GM18498 (cell line): ENCODE measurements at regions not wholly inside any gene's neighbourhood (a gene's known extent, or its start where the extent isn't known, plus 50 kb on each side); places are given as distances from the start of the nearest gene placed in this dataset.

Experiments
- ATAC-seq: cut with Tn5 transposase; IDR thresholded peaks from one replicate; pipeline ENCODE4 v1.9.1; 2021; ENCODE audit warnings: mild to moderate bottlenecking, moderate library complexity; ENCODE audit not compliant: unreplicated experiment

GRCh38 chr2:122999258-122999657 is 1025.8 kb upstream of the CNTNAP5 start:
- no peak for ATAC-seq

DNA sequence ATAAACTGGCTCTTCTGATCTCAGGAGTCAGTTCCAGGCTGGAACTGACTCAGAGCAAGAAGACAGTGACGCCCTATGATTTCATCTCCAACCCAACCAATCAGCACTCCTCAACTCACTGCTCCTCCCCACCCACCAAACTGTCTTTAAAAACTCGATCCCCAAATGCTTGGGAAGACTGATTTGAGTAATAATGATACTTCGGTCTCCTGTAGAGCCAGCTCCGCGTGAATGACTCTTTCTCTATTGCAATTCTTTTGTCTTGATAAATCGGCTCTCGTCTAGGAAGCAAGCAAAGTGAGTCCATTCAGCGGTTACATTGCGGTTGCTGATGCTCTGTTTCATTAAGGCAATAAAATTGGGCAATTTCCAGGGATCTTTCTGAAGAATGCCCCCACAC is 1025.3 kb upstream of the CNTNAP5 start:
- no peak for ATAC-seq

DNA sequence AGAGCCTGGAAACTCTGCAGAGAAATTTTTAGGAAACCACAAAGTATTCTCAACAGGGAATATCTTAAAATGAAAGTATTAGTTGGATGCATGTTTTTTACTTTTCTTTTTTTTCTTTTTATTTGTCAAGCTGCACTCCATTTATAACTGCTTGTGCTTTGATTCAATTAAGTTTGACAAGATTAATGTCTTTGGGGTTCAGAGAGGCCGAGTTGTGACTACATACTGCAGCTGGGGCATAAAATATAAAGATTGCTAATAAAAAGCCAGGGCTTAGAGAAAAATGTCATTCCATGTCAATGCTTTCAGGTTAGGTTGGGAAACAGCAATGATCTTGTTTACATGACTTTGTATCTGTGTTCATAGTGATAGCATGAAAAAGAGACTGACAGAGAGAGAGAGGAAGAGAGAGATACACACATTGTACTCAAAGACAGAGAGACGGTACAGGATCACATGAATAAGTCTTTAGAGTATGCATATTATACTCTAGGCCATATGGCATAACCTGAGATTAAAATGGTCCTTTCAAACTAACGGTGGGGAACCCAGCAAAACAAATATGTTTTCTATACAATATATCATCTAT is 1022.3 kb upstream of the CNTNAP5 start:
- no peak for ATAC-seq

DNA sequence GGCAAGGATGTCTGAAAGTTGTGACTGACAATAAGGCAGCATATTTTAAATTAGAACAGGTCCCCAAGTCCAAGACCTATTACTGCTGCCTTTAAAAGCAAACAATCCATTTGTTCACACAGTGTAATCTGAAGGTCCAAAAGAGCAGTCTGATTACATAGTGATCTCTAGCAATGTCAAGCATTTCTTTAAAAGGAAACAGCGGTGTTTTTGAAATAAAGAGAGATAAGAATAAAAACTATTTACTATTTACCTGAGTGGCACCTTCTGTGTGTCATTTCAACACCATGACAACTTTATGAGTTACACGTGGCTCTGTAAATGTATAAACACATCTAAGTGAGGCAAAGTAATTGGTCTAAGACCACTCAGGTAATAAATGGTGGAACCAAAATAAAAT is 1009.9 kb upstream of the CNTNAP5 start:
- no peak for ATAC-seq

- ATAC-seq: no peak
Measured at GRCh38 chr2:123035541-123035940, 989.5 kb upstream of the CNTNAP5 start.

GRCh38 chr2:123036300-123036699 is 988.8 kb upstream of the CNTNAP5 start:
- no peak for ATAC-seq

DNA sequence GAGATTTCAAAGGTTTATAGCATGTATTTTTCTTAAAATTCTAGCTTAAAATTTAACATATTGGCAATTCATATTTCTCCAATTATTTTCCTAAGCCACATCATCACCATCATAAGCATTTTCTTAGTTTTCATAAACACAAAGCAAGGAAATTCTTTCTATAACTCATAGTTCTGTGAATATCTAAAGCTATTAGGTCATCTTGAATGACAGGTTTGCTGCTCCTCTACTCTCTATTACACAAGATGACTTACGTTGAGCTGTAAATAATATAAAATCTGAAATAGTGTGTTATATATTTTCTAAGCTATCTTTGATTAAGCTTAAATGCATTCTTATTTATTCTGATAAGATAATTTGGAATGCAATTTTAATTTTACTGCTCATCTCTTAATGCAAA is 984.6 kb upstream of the CNTNAP5 start:
- ATAC-seq: no peak

- ATAC-seq: no peak
Measured at GRCh38 chr2:123043458-123043857, 981.6 kb upstream of the CNTNAP5 start.

DNA sequence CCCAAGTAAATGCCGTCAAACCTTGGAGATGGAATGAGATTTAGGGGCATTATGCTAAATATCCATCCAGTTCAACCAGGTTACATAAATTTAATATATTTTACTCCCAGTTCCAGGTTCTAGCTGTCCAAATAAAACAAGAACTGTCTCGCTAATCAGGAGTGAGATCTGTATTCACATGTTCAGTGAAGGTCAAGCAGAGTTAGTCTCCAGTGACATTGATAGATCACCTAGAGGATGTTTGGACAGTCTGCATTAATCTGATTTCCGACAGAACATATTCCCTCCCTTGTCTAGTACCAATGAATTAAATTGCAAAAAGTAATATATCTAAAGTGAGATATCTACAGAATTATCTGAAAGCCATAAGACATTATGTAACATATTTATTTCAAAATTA is 979.4 kb upstream of the CNTNAP5 start:
- no peak for ATAC-seq

- ATAC-seq: no peak
Measured at GRCh38 chr2:123047186-123047585, 977.9 kb upstream of the CNTNAP5 start.

- ATAC-seq: no peak
Measured at GRCh38 chr2:123051136-123051535, 974.0 kb upstream of the CNTNAP5 start.

- no peak for ATAC-seq
Measured at GRCh38 chr2:123061534-123061933, 963.6 kb upstream of the CNTNAP5 start.

DNA sequence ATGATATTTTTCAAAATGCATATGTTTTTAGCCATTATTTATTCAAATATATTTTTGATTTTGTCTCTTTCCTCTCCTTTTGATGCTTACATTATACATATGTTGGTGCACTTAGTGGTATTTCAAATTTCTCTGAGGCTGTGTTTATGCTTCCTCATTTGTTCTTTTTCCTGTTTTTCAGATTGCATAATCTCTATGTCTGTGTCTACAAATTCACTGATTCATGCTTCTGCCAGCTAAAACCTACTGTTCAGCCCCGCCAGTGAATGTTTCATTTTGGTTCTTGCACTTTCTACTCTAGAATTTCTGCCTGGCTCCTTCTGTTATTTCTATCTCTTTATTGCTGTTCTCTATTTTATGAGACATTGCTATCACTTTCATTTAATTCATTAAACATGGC is 951.7 kb upstream of the CNTNAP5 start:
- ATAC-seq: no peak

DNA sequence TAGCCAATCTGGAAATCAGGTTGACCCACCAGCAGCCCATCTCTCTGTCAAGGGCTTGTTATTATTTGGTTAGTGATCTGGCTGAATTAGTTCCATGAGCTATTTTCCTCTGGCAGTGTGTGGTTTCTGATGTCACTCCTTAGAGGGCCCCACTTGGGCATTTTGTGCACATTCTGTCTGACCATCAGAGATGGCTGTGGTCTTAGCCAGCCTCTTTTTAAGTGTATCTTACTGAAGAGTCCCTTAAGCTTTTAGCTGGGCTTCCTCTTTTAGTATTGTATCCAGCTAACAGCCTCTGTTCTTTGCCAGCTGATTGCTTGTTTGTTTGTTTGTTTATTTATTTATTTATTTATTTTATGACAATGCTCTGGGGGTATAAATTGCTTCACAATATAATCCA is 951.1 kb upstream of the CNTNAP5 start:
- ATAC-seq: no peak

GRCh38 chr2:123077101-123077500 is 948.0 kb upstream of the CNTNAP5 start:
- no peak for ATAC-seq

DNA sequence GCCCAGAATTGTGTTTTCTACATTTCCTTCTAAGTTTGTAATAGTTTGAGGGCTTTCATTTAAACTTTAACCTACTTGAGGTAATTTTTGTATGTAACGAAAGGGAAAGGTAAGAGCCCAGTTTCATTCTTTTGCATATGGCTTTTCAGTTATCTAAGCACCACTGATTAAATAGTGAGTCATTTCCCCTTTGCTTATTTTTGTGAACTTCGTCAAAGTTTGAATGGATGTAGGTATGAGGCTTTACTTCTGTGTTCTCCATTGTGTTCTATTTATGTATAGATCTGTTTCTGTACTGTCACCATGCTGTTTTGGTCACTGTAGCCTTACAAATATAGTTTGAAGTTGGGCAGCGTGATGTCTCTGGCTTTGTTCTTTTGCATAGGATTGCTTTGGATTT is 944.8 kb upstream of the CNTNAP5 start:
- ATAC-seq: no peak

- no peak for ATAC-seq
Measured at GRCh38 chr2:123085484-123085883, 939.6 kb upstream of the CNTNAP5 start.

DNA sequence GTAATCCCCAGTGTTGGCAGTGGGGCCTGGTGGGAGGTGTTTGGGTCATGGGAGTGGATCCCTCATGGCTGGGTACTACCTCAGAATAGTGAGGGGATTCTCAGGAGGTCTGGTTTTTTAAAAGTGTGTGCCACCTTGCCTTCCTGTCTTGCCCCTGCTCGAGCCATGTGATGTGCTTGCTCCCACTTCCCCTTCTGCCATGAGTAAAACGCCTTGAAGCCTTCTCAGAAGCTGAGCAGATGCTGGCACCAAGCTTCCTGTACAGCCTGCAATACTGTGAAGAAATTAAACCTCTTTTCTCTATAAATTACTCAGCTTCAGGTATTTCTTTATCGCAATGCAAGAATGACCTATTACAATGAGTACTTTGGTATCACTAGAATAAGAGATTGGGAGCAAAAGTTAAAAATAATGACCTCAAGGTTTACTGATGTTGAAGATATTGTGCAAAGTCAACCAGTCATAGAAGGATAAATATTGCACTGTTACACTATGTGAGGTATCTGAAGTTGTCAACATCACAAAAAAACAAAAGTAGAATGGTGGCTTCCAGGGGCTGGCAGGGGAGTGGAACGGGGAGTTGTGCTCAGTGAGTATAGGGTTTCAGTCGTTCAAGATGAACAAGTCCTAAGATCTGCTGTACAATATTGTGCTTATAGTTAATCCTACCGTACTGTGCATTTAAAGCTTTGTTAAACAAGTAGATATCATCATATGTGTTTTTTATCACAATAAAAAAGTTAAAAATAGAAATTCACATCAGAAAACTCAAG is 938.3 kb upstream of the CNTNAP5 start:
- no peak for ATAC-seq

- ATAC-seq: no peak
Measured at GRCh38 chr2:123091471-123091870, 933.6 kb upstream of the CNTNAP5 start.

- ATAC-seq: no peak
Measured at GRCh38 chr2:123093199-123093598, 931.9 kb upstream of the CNTNAP5 start.

DNA sequence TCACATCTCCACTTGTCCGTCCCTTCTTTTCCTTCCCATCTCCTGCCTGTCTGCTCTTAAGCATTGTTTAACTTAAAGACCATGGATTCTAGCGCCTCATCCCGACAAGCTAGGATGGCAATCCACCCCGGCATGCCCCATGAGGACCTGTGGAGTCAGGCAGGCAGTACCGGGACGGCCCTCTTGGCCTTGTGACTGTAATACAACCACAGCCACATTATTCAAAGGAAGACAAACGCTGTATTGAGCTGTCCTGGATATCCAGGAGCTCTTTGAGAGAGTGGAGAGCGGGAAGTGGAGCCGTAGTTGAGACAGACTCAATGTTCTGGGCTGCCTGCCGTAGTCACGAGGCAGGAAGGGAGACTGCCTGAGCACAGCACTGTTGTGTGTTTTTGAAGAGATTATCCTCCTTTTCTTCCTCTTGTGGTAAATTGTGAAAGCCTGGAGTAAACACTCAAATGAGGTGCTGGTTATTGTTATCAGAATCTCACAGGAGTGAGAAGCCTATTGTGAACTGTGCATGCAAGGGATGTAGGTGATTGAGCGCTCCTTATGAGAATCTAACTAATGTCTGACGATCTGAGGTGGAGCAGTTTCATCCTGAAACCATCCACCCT is 929.8 kb upstream of the CNTNAP5 start:
- ATAC-seq: no peak

- ATAC-seq: no peak
Measured at GRCh38 chr2:123098619-123099018, 926.5 kb upstream of the CNTNAP5 start.
